Endothelial cell of umbilical vein (primary cell): ENCODE measurements at regions not wholly inside any gene's neighbourhood (a gene's known extent, or its start where the extent isn't known, plus 50 kb on each side); places are given as distances from the start of the nearest gene placed in this dataset.

Experiments used
- BruUV-seq: library from RNA; stranded (reverse); fragments of 400-500 nt; replicated peaks from 2 replicates; lab custom pipeline; 2021; lab: Mats Ljungman, UMichigan
- CTCF ChIA-PET: fragments of 300-600, 350-600 bp; sonication (Branson Sonifier 250); formaldehyde crosslinking; loops from one replicate; lab custom pipeline; 2021; ENCODE audit warnings: antibody characterized with exemption, inconsistent platforms; lab: Charles Lee
- POLR2A ChIA-PET: fragments of 300-600, 350-600 bp; sonication (Branson Sonifier 250); formaldehyde crosslinking; loops from one replicate; lab custom pipeline; 2021; ENCODE audit warnings: antibody characterized with exemption, inconsistent platforms; lab: Charles Lee
- DNase-seq: peaks from one replicate; pipeline ENCODE4 v3.0.0-alpha.2; 2011; ENCODE audit warnings: low read depth, low spot score
- FAIRE-seq: peaks from 2 replicates; lab custom pipeline; 2011; peaks lifted over from hg19 to GRCh38; lab: Jason Lieb, UNC
- H2AFZ ChIP-seq: 2 replicates; pipeline ENCODE4 v1.6.0; 2012; ENCODE audit warnings: low read depth, low read length, control low read depth, inconsistent platforms
- H3K27ac ChIP-seq: 2 replicates; pipeline ENCODE4 v1.5.1; 2011; ENCODE audit warnings: low read depth, mild to moderate bottlenecking, control low read depth, low read length, moderate library complexity; ENCODE audit not compliant: insufficient read depth
- H3K27me3 ChIP-seq, 2 experiments: 2 replicates each; pipeline versions ENCODE4 v1.6.0 to v1.6.1; 2011; ENCODE audit warnings: low read length in 2 of 2, mixed read lengths in 1 of 2; ENCODE audit not compliant: control insufficient read depth in 2 of 2, insufficient read depth in 2 of 2
- H3K36me3 ChIP-seq, 2 experiments: 2 replicates in 1 of 2; 3 replicates in 1 of 2; pipeline ENCODE4 v1.5.1; 2011; ENCODE audit warnings: low read length in 2 of 2, mild to moderate bottlenecking in 1 of 2, moderate library complexity in 1 of 2; ENCODE audit not compliant: control insufficient read depth in 2 of 2, insufficient read depth in 2 of 2; ENCODE audit errors: extremely low read depth in 1 of 2
- H3K4me1 ChIP-seq: 3 replicates; pipeline ENCODE4 v1.5.1; 2011; ENCODE audit warnings: mild to moderate bottlenecking, low read length; ENCODE audit not compliant: control insufficient read depth, insufficient read depth; ENCODE audit errors: extremely low read depth
- H3K4me2 ChIP-seq: 2 replicates; pipeline ENCODE4 v1.6.1; 2011; ENCODE audit warnings: low read length, control low read depth, mixed read lengths; ENCODE audit not compliant: insufficient read depth
- H3K4me3 ChIP-seq, 3 experiments: fragments of 200-600 bp in 1 of 3; sonication (generic), shearing (Covaris generic) in 1 of 3; replicated peaks in 1 of 3; 2 replicates each; pipeline ENCODE4 v1.5.1; 2011 to 2016; ENCODE audit warnings: control low read depth in 3 of 3, low read length in 3 of 3, mild to moderate bottlenecking in 2 of 3, inconsistent platforms in 1 of 3, low read depth in 1 of 3, moderate library complexity in 1 of 3; ENCODE audit not compliant: insufficient read depth in 1 of 3
- H3K79me2 ChIP-seq: 2 replicates; pipeline ENCODE4 v1.6.0; 2012; ENCODE audit warnings: low read length, inconsistent platforms; ENCODE audit not compliant: control insufficient read depth, insufficient read depth
- H3K9ac ChIP-seq: replicated peaks from 2 replicates; pipeline ENCODE3; 2011; ENCODE audit warnings: low read length, control low read depth; ENCODE audit not compliant: insufficient read depth; ENCODE audit errors: extremely low read depth
- H3K9me1 ChIP-seq: replicated peaks from 3 replicates; pipeline ENCODE4 v1.6.0; 2011; ENCODE audit warnings: mild to moderate bottlenecking, low read length; ENCODE audit not compliant: control insufficient read depth, insufficient read depth; ENCODE audit errors: extremely low read depth
- H3K9me3 ChIP-seq: replicated peaks from 2 replicates; pipeline ENCODE4 v1.5.1; 2012; ENCODE audit warnings: low read length, inconsistent platforms; ENCODE audit not compliant: control insufficient read depth, insufficient read depth
- H4K20me1 ChIP-seq: replicated peaks from 2 replicates; pipeline ENCODE3; 2011; ENCODE audit warnings: mild to moderate bottlenecking, low read length; ENCODE audit not compliant: control insufficient read depth, insufficient read depth; ENCODE audit errors: extremely low read depth
- EZH2 ChIP-seq: IDR thresholded peaks from 2 replicates; pipeline ENCODE4 v1.6.1; 2012; ENCODE audit warnings: borderline replicate concordance, low read depth, mild to moderate bottlenecking, moderate library complexity, low read length, inconsistent platforms; ENCODE audit not compliant: severe bottlenecking
- FOS ChIP-seq: IDR thresholded peaks from 2 replicates; pipeline ENCODE4 v1.6.1; 2011; ENCODE audit warnings: mild to moderate bottlenecking, low read length, moderate library complexity, borderline replicate concordance; ENCODE audit not compliant: insufficient read depth
- GATA2 ChIP-seq: IDR thresholded peaks from 2 replicates; pipeline ENCODE4 v1.7.0; 2011; ENCODE audit warnings: low read depth, mild to moderate bottlenecking, moderate library complexity, mixed read lengths, low read length; ENCODE audit not compliant: insufficient read length, insufficient read depth
- JUN ChIP-seq: IDR thresholded peaks from 2 replicates; pipeline ENCODE4 v1.6.1; 2011; ENCODE audit warnings: borderline replicate concordance, low read depth; ENCODE audit not compliant: insufficient read length, insufficient read depth
- MYC ChIP-seq: IDR thresholded peaks from one replicate; pipeline ENCODE4 v1.6.1; 2011; ENCODE audit warnings: mild to moderate bottlenecking, low read depth, low read length
- POLR2A ChIP-seq: IDR thresholded peaks from 2 replicates; pipeline ENCODE4 v1.6.1; 2012; ENCODE audit warnings: low read depth, mild to moderate bottlenecking, control low read depth, low read length
- POLR2AphosphoS5 ChIP-seq: IDR thresholded peaks from 2 replicates; pipeline ENCODE4 v1.6.1; 2012; ENCODE audit warnings: low read depth, mild to moderate bottlenecking, control low read depth, low read length, moderate library complexity; ENCODE audit not compliant: insufficient read depth
- dilution Hi-C: fragments of 300-500 bp; cut with MboI; formaldehyde crosslinking; loops from one replicate; pipeline ENCODE4 v1.15.0; 2019; ENCODE audit warnings: low sequenced_read_pairs; ENCODE audit not compliant: extremely low pct_ligation_motif_present
- intact Hi-C: fragments of 100-400 bp; cut with micrococcal nuclease; formaldehyde crosslinking; loops from one replicate; pipeline ENCODE4 v1.10.0; 2022
- TF ChIP-seq, protein P1 (sequence below): IDR thresholded peaks from 2 replicates; pipeline ENCODE4 v1.6.1; 2011; ENCODE audit not compliant: insufficient read depth, insufficient read length
- TF ChIP-seq, protein P2 (sequence below), 2 donors: IDR thresholded peaks; 1 replicate in 1 of 2; 2 replicates in 1 of 2; pipeline ENCODE4 v1.5.1; 2011; ENCODE audit warnings: low read length in 2 of 2, mild to moderate bottlenecking in 2 of 2, moderate library complexity in 2 of 2, control low read depth in 1 of 2, inconsistent platforms in 1 of 2, low read depth in 1 of 2; ENCODE audit not compliant: insufficient read depth in 1 of 2; ENCODE audit errors: extremely low read depth in 1 of 2

- Histone ChIP-seq H3K27ac (no peak overlapping the region), H3K9ac (no peak overlapping the region), H3K4me2 (no peak overlapping the region), H3K27me3 (no peaks in the 10 kb centered on the region), H3K36me3 (no peaks in the 10 kb centered on the region), H2AFZ (no peak overlapping the region), H3K9me1 (no peaks in the 10 kb centered on the region), H3K4me1 (no peaks in the 10 kb centered on the region), H3K79me2 (no peaks in the 10 kb centered on the region), H3K4me3 (no peak overlapping the region), H4K20me1 (no peaks in the 10 kb centered on the region), H3K9me3 (no peaks in the 10 kb centered on the region)
- ChIA-PET POLR2A (no interaction called here), CTCF (interaction anchor here (0.6 kb wide), 1 partner anchor 69 kb away, joined by 3 read pairs; no protein-coding TSS in a partner anchor)
- no peak for DNase-seq
- TF ChIP-seq POLR2A (no peak), POLR2AphosphoS5 (no peak), FOS (no peak), GATA2 (no peak), MYC (no peak), EZH2 (no peak), JUN (no peak)
- TF ChIP-seq, protein P1, sequence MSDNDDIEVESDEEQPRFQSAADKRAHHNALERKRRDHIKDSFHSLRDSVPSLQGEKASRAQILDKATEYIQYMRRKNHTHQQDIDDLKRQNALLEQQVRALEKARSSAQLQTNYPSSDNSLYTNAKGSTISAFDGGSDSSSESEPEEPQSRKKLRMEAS, result no peak
- TF ChIP-seq, protein P2, sequence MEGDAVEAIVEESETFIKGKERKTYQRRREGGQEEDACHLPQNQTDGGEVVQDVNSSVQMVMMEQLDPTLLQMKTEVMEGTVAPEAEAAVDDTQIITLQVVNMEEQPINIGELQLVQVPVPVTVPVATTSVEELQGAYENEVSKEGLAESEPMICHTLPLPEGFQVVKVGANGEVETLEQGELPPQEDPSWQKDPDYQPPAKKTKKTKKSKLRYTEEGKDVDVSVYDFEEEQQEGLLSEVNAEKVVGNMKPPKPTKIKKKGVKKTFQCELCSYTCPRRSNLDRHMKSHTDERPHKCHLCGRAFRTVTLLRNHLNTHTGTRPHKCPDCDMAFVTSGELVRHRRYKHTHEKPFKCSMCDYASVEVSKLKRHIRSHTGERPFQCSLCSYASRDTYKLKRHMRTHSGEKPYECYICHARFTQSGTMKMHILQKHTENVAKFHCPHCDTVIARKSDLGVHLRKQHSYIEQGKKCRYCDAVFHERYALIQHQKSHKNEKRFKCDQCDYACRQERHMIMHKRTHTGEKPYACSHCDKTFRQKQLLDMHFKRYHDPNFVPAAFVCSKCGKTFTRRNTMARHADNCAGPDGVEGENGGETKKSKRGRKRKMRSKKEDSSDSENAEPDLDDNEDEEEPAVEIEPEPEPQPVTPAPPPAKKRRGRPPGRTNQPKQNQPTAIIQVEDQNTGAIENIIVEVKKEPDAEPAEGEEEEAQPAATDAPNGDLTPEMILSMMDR (IDR thresholded peaks at IDR 0.05; ENCODE audit: extremely low read depth in 1 of 2, insufficient read depth in 1 of 2, low read depth in 1 of 2, low read length in 2 of 2), result no peak
- intact Hi-C loops (no loop called here), dilution Hi-C loops (no loop called here)
- BruUV-seq, result no TSS peak
- no peak for FAIRE-seq
Observed at GRCh38 chr16:14320406-14320805, 249.3 kb downstream of the MRTFB start.
